WTC11 (cell line): ENCODE measurements at regions not wholly inside any gene's neighbourhood (a gene's known extent, or its start where the extent isn't known, plus 50 kb on each side); places are given as distances from the start of the nearest gene placed in this dataset.

Experiments
- ATAC-seq: fragments of 200-7000 bp; cut with Tn5 transposase; 2 replicates; pipeline ENCODE4 v1.10.0; 2021; ENCODE audit warnings: mild to moderate bottlenecking, moderate library complexity
- CTCF ChIA-PET: fragments of 300-600 bp; sonication (Branson Sonifier 250); formaldehyde crosslinking; loops from one replicate; lab custom pipeline; 2021; ENCODE audit warnings: antibody characterized with exemption; lab: Charles Lee
- POLR2A ChIA-PET: fragments of 350-600 bp; sonication (Branson Sonifier 250); formaldehyde crosslinking; loops from one replicate; lab custom pipeline; 2021; ENCODE audit warnings: antibody characterized with exemption; lab: Charles Lee
- DNase-seq: peaks from one replicate; pipeline ENCODE4 v3.0.0; 2021; ENCODE audit warnings: low spot score
- H3K27ac Mint-ChIP-seq: 2 replicates; pipeline ENCODE4 v1.8.0; 2021; ENCODE audit warnings: mixed read lengths
- H3K27me3 Mint-ChIP-seq: 2 replicates; pipeline ENCODE4 v1.8.0; 2021; ENCODE audit warnings: low read depth, mild to moderate bottlenecking, moderate library complexity, mixed read lengths
- H3K36me3 Mint-ChIP-seq: 2 replicates; pipeline ENCODE4 v1.8.0; 2021; ENCODE audit warnings: mixed read lengths
- H3K4me1 Mint-ChIP-seq: 2 replicates; pipeline ENCODE4 v1.8.0; 2022; ENCODE audit warnings: mixed read lengths
- H3K4me3 Mint-ChIP-seq: 2 replicates; pipeline ENCODE4 v1.8.0; 2021; ENCODE audit warnings: mild to moderate bottlenecking, moderate library complexity, mixed read lengths
- H3K9me3 Mint-ChIP-seq: 2 replicates; pipeline ENCODE4 v1.8.0; 2021; ENCODE audit warnings: mixed read lengths
- ARID4B ChIP-seq: sonication (generic); formaldehyde crosslinking; IDR thresholded peaks from 2 replicates; pipeline ENCODE4 v1.8.0; 2023; ENCODE audit warnings: missing genetic modification reagents, mild to moderate bottlenecking, borderline replicate concordance
- ESRRA ChIP-seq: sonication (generic); formaldehyde crosslinking; IDR thresholded peaks from 2 replicates; pipeline ENCODE4 v1.8.1; 2022; ENCODE audit warnings: mild to moderate bottlenecking, missing genetic modification reagents, borderline replicate concordance
- IRF2 ChIP-seq: sonication (generic); formaldehyde crosslinking; IDR thresholded peaks from 2 replicates; pipeline ENCODE4 v1.8.0; 2022; ENCODE audit warnings: low read depth, missing genetic modification reagents, borderline replicate concordance
- JUN ChIP-seq: sonication (generic); formaldehyde crosslinking; IDR thresholded peaks from 2 replicates; pipeline ENCODE4 v1.8.0; 2023; ENCODE audit warnings: mild to moderate bottlenecking, missing genetic modification reagents
- NR3C1 ChIP-seq: sonication (generic); formaldehyde crosslinking; conservative IDR thresholded peaks from 2 replicates; pipeline ENCODE4 v1.8.1; 2023; ENCODE audit warnings: low read depth, mild to moderate bottlenecking, missing genetic modification reagents
- OVOL2 ChIP-seq: fragments of 250-450 bp; sonication (Bioruptor Pico); IDR thresholded peaks from 2 replicates; pipeline ENCODE4 v1.9.0; 2021; ENCODE audit warnings: mild to moderate bottlenecking, borderline replicate concordance
- PREB ChIP-seq: sonication (generic); formaldehyde crosslinking; IDR thresholded peaks from 2 replicates; pipeline ENCODE4 v1.8.1; 2022; ENCODE audit warnings: mild to moderate bottlenecking, missing genetic modification reagents, moderate library complexity, borderline replicate concordance
- PRRX2 ChIP-seq: fragments of 250-450 bp; sonication (Bioruptor Pico); IDR thresholded peaks from 2 replicates; pipeline ENCODE4 v1.8.0; 2021; ENCODE audit warnings: mild to moderate bottlenecking
- SMAD3 ChIP-seq: sonication (generic); formaldehyde crosslinking; IDR thresholded peaks from 2 replicates; pipeline ENCODE4 v1.8.0; 2022; ENCODE audit warnings: missing genetic modification reagents, mild to moderate bottlenecking, borderline replicate concordance
- STAT6 ChIP-seq: sonication (generic); formaldehyde crosslinking; conservative IDR thresholded peaks from 2 replicates; pipeline ENCODE4 v1.8.1; 2023; ENCODE audit warnings: mild to moderate bottlenecking, low read depth, missing genetic modification reagents, moderate library complexity
- TEAD1 ChIP-seq: sonication (generic); formaldehyde crosslinking; IDR thresholded peaks from 2 replicates; pipeline ENCODE4 v1.8.0; 2022; ENCODE audit warnings: mild to moderate bottlenecking, missing genetic modification reagents
- TEAD4 ChIP-seq: sonication (generic); formaldehyde crosslinking; IDR thresholded peaks from 2 replicates; pipeline ENCODE4 v1.8.0; 2022; ENCODE audit warnings: mild to moderate bottlenecking, missing genetic modification reagents
- TP53 ChIP-seq: sonication (generic); formaldehyde crosslinking; IDR thresholded peaks from 2 replicates; pipeline ENCODE4 v1.8.1; 2023; ENCODE audit warnings: mild to moderate bottlenecking, missing genetic modification reagents
- ZBTB43 ChIP-seq: sonication (generic); formaldehyde crosslinking; IDR thresholded peaks from 2 replicates; pipeline ENCODE4 v1.8.1; 2023; ENCODE audit warnings: mild to moderate bottlenecking, missing genetic modification reagents
- ZNF263 ChIP-seq: sonication (generic); formaldehyde crosslinking; IDR thresholded peaks from 2 replicates; pipeline ENCODE4 v1.8.1; 2022; ENCODE audit warnings: low read depth, mild to moderate bottlenecking, moderate library complexity, missing genetic modification reagents
- ZNF281 ChIP-seq: sonication (generic); formaldehyde crosslinking; IDR thresholded peaks from 2 replicates; pipeline ENCODE4 v1.8.0; 2023; ENCODE audit warnings: mild to moderate bottlenecking, missing genetic modification reagents
- ZNF423 ChIP-seq: fragments of 250-450 bp; sonication (Bioruptor Pico); IDR thresholded peaks from 2 replicates; pipeline ENCODE4 v2.1.2; 2022; ENCODE audit warnings: mild to moderate bottlenecking, moderate library complexity
- ZSCAN18 ChIP-seq: fragments of 250-450 bp; sonication (Bioruptor Pico); IDR thresholded peaks from 2 replicates; pipeline ENCODE4 v2.1.2; 2022; ENCODE audit warnings: mild to moderate bottlenecking, moderate library complexity

GRCh38 chr7:33760834-33761233 lies 144.5 kb upstream of the BMPER start:
- no peak overlapping the region for H3K27ac Mint-ChIP-seq
- CTCF ChIA-PET, result interaction anchor here (0.6 to 1.7 kb wide), 4 partner anchors 17 to 172 kb away, joined by 3 to 11 read pairs (median 3); no protein-coding TSS in a partner anchor
- no peak for TF ChIP-seq ZBTB43
- TF ChIP-seq ZNF423 (CRISPR knock-in tag), result no peak
- no peak for TF ChIP-seq ARID4B (CRISPR knock-in tag)
- TF ChIP-seq PREB (CRISPR knock-in tag), result no peak
- TF ChIP-seq ZNF281 (CRISPR knock-in tag), result no peak
- TF ChIP-seq ZNF263 (CRISPR knock-in tag), result no peak
- TF ChIP-seq ZSCAN18 (CRISPR knock-in tag), result no peak
- no peak for TF ChIP-seq TP53 (CRISPR knock-in tag)
- TF ChIP-seq SMAD3 (CRISPR knock-in tag), result no peak
- no peak for TF ChIP-seq OVOL2 (CRISPR knock-in tag)
- TF ChIP-seq IRF2 (CRISPR knock-in tag), result no peak
- no peak for TF ChIP-seq TEAD1 (CRISPR knock-in tag)
- TF ChIP-seq, all 79 proteins: peak for 0

GRCh38 chr7:33761449-33762080 lies 143.8 kb upstream of the BMPER start:
- Mint-ChIP-seq H3K4me1 (peaks cover 23% of the 10 kb centered on the region), H3K27ac (no peak overlapping the region), H3K36me3 (no peaks in the 10 kb centered on the region), H3K9me3 (no peaks in the 10 kb centered on the region), H3K27me3 (no peaks in the 10 kb centered on the region), H3K4me3 (no peak overlapping the region)
- POLR2A ChIA-PET, result no interaction called here
- ATAC-seq (no peak), DNase-seq (no peak)
- CTCF ChIA-PET, result interaction anchor here (0.9 to 1.7 kb wide), 3 partner anchors 18 to 171 kb away, joined by 3 to 11 read pairs (median 3); no protein-coding TSS in a partner anchor
- TF ChIP-seq TEAD4 (CRISPR knock-in tag) (no peak), ESRRA (CRISPR knock-in tag) (no peak), JUN (CRISPR knock-in tag) (no peak), STAT6 (no peak), PRRX2 (CRISPR knock-in tag) (no peak), SMAD3 (CRISPR knock-in tag) (no peak), NR3C1 (CRISPR knock-in tag) (no peak)

More at GRCh38 chr7:33760834-33761233, 144.5 kb upstream of the BMPER start:
- DNase-seq, result no peak
- ATAC-seq, result no peak
- Mint-ChIP-seq H3K9me3 (peaks cover 3% of the 10 kb centered on the region; the same call in 1 of the 2 replicates), H3K36me3 (no peaks in the 10 kb centered on the region), H3K4me1 (peaks cover 23% of the 10 kb centered on the region), H3K27me3 (no peaks in the 10 kb centered on the region), H3K4me3 (no peak overlapping the region)
- POLR2A ChIA-PET, result interaction anchor here (0.6 kb wide), 1 partner anchor 124 kb away, joined by 3 read pairs; no protein-coding TSS in a partner anchor
